ENCODE measurements at regions not wholly inside any gene's neighbourhood (a gene's known extent, or its start where the extent isn't known, plus 50 kb on each side); places are given as distances from the start of the nearest gene placed in this dataset.

- DNase-seq (ENCODE audit: low read depth in 2 of 3, low spot score in 2 of 3): no peak
These were observed 439.7 kb upstream of the IGFBP3 start for GRCh38 chr7:46360811-46361210.

GRCh38 chr7:46360296-46360695 is 439.2 kb upstream of the IGFBP3 start:
- no peak for DNase-seq (ENCODE audit: low read depth in 2 of 3, low spot score in 2 of 3)

GRCh38 chr7:46357851-46358250 is 436.8 kb upstream of the IGFBP3 start:
- no peak for DNase-seq (ENCODE audit: low read depth in 2 of 3, low spot score in 2 of 3)

- no peak for DNase-seq (ENCODE audit: low read depth in 2 of 3, low spot score in 2 of 3)
These were observed 436.2 kb upstream of the IGFBP3 start for GRCh38 chr7:46357290-46357689.

- no peak for DNase-seq (ENCODE audit: low read depth in 2 of 3, low spot score in 2 of 3)
These were observed 435.3 kb upstream of the IGFBP3 start for GRCh38 chr7:46356371-46356770.

GRCh38 chr7:46355331-46355730 is 434.3 kb upstream of the IGFBP3 start:
- DNase-seq (ENCODE audit: low read depth in 2 of 3, low spot score in 2 of 3): no peak

GRCh38 chr7:46352004-46352954 is 431.2 kb upstream of the IGFBP3 start:
- DNase-seq (ENCODE audit: low read depth in 2 of 3, low spot score in 2 of 3): peak in 2 of 3 donors; percentile 18 to 65

- no peak for DNase-seq (ENCODE audit: low read depth in 2 of 3, low spot score in 2 of 3)
These were observed 428.4 kb upstream of the IGFBP3 start for GRCh38 chr7:46349490-46349889.

GRCh38 chr7:46344533-46344932 is 423.5 kb upstream of the IGFBP3 start:
- no peak for DNase-seq (ENCODE audit: low read depth in 2 of 3, low spot score in 2 of 3)

GRCh38 chr7:46343802-46344201 is 422.7 kb upstream of the IGFBP3 start:
- no peak for DNase-seq (ENCODE audit: low read depth in 2 of 3, low spot score in 2 of 3)

- DNase-seq (ENCODE audit: low read depth in 2 of 3, low spot score in 2 of 3): no peak
These were observed 401.9 kb upstream of the IGFBP3 start for GRCh38 chr7:46322937-46323336.

GRCh38 chr7:46321556-46322205 is 400.6 kb upstream of the IGFBP3 start:
- DNase-seq (ENCODE audit: low read depth in 2 of 3, low spot score in 2 of 3): no peak

GRCh38 chr7:46320956-46321355 is 399.9 kb upstream of the IGFBP3 start:
- DNase-seq (ENCODE audit: low read depth in 2 of 3, low spot score in 2 of 3): no peak

GRCh38 chr7:46319841-46320240 is 398.8 kb upstream of the IGFBP3 start:
- DNase-seq (ENCODE audit: low read depth in 2 of 3, low spot score in 2 of 3): no peak

- no peak for DNase-seq (ENCODE audit: low read depth in 2 of 3, low spot score in 2 of 3)
These were observed 397.2 kb upstream of the IGFBP3 start for GRCh38 chr7:46318276-46318675.

GRCh38 chr7:46317256-46317655 is 396.2 kb upstream of the IGFBP3 start:
- no peak for DNase-seq (ENCODE audit: low read depth in 2 of 3, low spot score in 2 of 3)

GRCh38 chr7:46315891-46316290 is 394.8 kb upstream of the IGFBP3 start:
- DNase-seq (ENCODE audit: low read depth in 2 of 3, low spot score in 2 of 3): no peak

- DNase-seq (ENCODE audit: low read depth in 2 of 3, low spot score in 2 of 3): no peak
These were observed 380.6 kb upstream of the IGFBP3 start for GRCh38 chr7:46301677-46302076.

GRCh38 chr7:46297515-46297914 is 376.4 kb upstream of the IGFBP3 start:
- no peak for DNase-seq (ENCODE audit: low read depth in 2 of 3, low spot score in 2 of 3)

GRCh38 chr7:46296526-46296925 is 375.5 kb upstream of the IGFBP3 start:
- DNase-seq (ENCODE audit: low read depth in 2 of 3, low spot score in 2 of 3): no peak

GRCh38 chr7:46294381-46294780 is 373.3 kb upstream of the IGFBP3 start:
- no peak for DNase-seq (ENCODE audit: low read depth in 2 of 3, low spot score in 2 of 3)

GRCh38 chr7:46292741-46293140 is 371.7 kb upstream of the IGFBP3 start:
- DNase-seq (ENCODE audit: low read depth in 2 of 3, low spot score in 2 of 3): no peak

All from hematopoietic multipotent progenitor cell (in vitro differentiated cells).